Caki2 (cell line): ENCODE measurements at regions not wholly inside any gene's neighbourhood (a gene's known extent, or its start where the extent isn't known, plus 50 kb on each side); places are given as distances from the start of the nearest gene placed in this dataset.

Experiments
- DNase-seq: peaks from one replicate; pipeline ENCODE4 v3.0.0-alpha.2; 2015; ENCODE audit warnings: low read depth
- in situ Hi-C: cut with HindIII; loops from 2 replicates; pipeline ENCODE4 v1.10.0; 2016; ENCODE audit warnings: low sequenced_read_pairs, low pct_unique_long_range_greater_than_20kb, mixed read lengths

- DNase-seq = no peak
- in situ Hi-C loops = no loop called here
Observed at GRCh38 chr16:65624666-65625065, 502.8 kb upstream of the CDH11 start.

- in situ Hi-C loops = no loop called here
- no peak for DNase-seq
Observed at GRCh38 chr16:65624229-65624628, 502.4 kb upstream of the CDH11 start.

GRCh38 chr16:65622871-65623270 is 501.0 kb upstream of the CDH11 start:
- DNase-seq = no peak
- in situ Hi-C loops = no loop called here

- in situ Hi-C loops = no loop called here
- no peak for DNase-seq
Observed at GRCh38 chr16:65622151-65622550, 500.3 kb upstream of the CDH11 start.

- no peak for DNase-seq
- in situ Hi-C loops = no loop called here
Observed at GRCh38 chr16:65621640-65622039, 499.8 kb upstream of the CDH11 start.

- in situ Hi-C loops = no loop called here
- no peak for DNase-seq
Observed at GRCh38 chr16:65619606-65620005, 497.7 kb upstream of the CDH11 start.

- DNase-seq = no peak
- in situ Hi-C loops = no loop called here
Observed at GRCh38 chr16:65618931-65619330, 497.1 kb upstream of the CDH11 start.

GRCh38 chr16:65618333-65618732 is 496.5 kb upstream of the CDH11 start:
- in situ Hi-C loops = no loop called here
- no peak for DNase-seq

GRCh38 chr16:65617421-65617820 is 495.6 kb upstream of the CDH11 start:
- no peak for DNase-seq
- in situ Hi-C loops = no loop called here

- in situ Hi-C loops = no loop called here
- no peak for DNase-seq
Observed at GRCh38 chr16:65608455-65608854, 486.6 kb upstream of the CDH11 start.

GRCh38 chr16:65604771-65605170 is 482.9 kb upstream of the CDH11 start:
- in situ Hi-C loops = no loop called here

GRCh38 chr16:65601781-65602180 is 479.9 kb upstream of the CDH11 start:
- DNase-seq = no peak
- in situ Hi-C loops = no loop called here

More at GRCh38 chr16:65604771-65605170, 482.9 kb upstream of the CDH11 start:
- DNase-seq = no peak

- no peak for DNase-seq
- in situ Hi-C loops = no loop called here
Observed at GRCh38 chr16:65600629-65601028, 478.8 kb upstream of the CDH11 start.

GRCh38 chr16:65600046-65600445 is 478.2 kb upstream of the CDH11 start:
- DNase-seq = no peak
- in situ Hi-C loops = no loop called here

- no peak for DNase-seq
- in situ Hi-C loops = no loop called here
Observed at GRCh38 chr16:65598621-65599020, 476.8 kb upstream of the CDH11 start.

GRCh38 chr16:65583498-65583897 is 461.6 kb upstream of the CDH11 start:
- in situ Hi-C loops = no loop called here
- no peak for DNase-seq

GRCh38 chr16:65579050-65579449 is 457.2 kb upstream of the CDH11 start:
- no peak for DNase-seq
- in situ Hi-C loops = no loop called here

GRCh38 chr16:65576631-65577030 is 454.8 kb upstream of the CDH11 start:
- no peak for DNase-seq
- in situ Hi-C loops = no loop called here

- no peak for DNase-seq
Observed at GRCh38 chr16:65576139-65576538, 454.3 kb upstream of the CDH11 start.

GRCh38 chr16:65574326-65574966 is 452.6 kb upstream of the CDH11 start:
- in situ Hi-C loops = no loop called here
- DNase-seq = no peak

More at GRCh38 chr16:65576139-65576538, 454.3 kb upstream of the CDH11 start:
- in situ Hi-C loops = no loop called here

- no peak for DNase-seq
Observed at GRCh38 chr16:65572156-65572555, 450.3 kb upstream of the CDH11 start.

More at GRCh38 chr16:65572156-65572555, 450.3 kb upstream of the CDH11 start:
- in situ Hi-C loops = no loop called here
